ENCODE measurements at regions not wholly inside any gene's neighbourhood (a gene's known extent, or its start where the extent isn't known, plus 50 kb on each side); places are given as distances from the start of the nearest gene placed in this dataset.
"Not testable (repeated sequence)": the region's sequence is repeated elsewhere in the genome, so short reads cannot be mapped to it uniquely, and the experiment has no call there.

GRCh38 chr1:34367954-34368353 is 191.2 kb downstream of the C1orf94 start:
- no peak overlapping the region for H3K4me3 ChIP-seq
- H3K36me3 ChIP-seq, result no peaks in the 10 kb centered on the region
- H3K9me3 ChIP-seq, result no peaks in the 10 kb centered on the region
- no peaks in the 10 kb centered on the region for H3K4me1 ChIP-seq
- H3K27ac ChIP-seq, result no peak overlapping the region
- in situ Hi-C loops (cut with MboI; ENCODE audit: low pct_ligation_motif_present in 1 of 4, low pct_unique_long_range_greater_than_20kb in 1 of 4, low sequenced_read_pairs in 3 of 4) (no loop called here), intact Hi-C loops (cut with DNase I; ENCODE audit: low total_unique reads) (no loop called here)
- no peak for DNase-seq
- 55 to 64% methylated on average over 6 of the region's 6 CpGs for WGBS, 2 donors (ENCODE audit: low coverage in 1 of 2)
- TF ChIP-seq EP300 (IDR thresholded peaks at IDR 0.05; ENCODE audit: low read depth), result no peak
- no peak for TF ChIP-seq CTCF (IDR thresholded peaks at IDR 0.05)
- TF ChIP-seq POLR2A (IDR thresholded peaks at IDR 0.05), result no peak
- no peak for TF ChIP-seq POLR2AphosphoS5 (IDR thresholded peaks at IDR 0.05)
- no peaks in the 10 kb centered on the region for H3K27me3 ChIP-seq

GRCh38 chr1:34369701-34370455 is 193.2 kb downstream of the C1orf94 start:
- intact Hi-C loops (cut with DNase I; ENCODE audit: low total_unique reads) (loop anchor here (10.0 kb wide), 1 partner anchor 1065 kb away; no protein-coding TSS in a partner anchor), in situ Hi-C loops (cut with MboI; ENCODE audit: low pct_ligation_motif_present in 1 of 4, low pct_unique_long_range_greater_than_20kb in 1 of 4, low sequenced_read_pairs in 3 of 4) (no loop called here)
- Histone ChIP-seq H3K36me3 (no peaks in the 10 kb centered on the region), H3K27me3 (peaks cover 3% of the 10 kb centered on the region), H3K9me3 (no peaks in the 10 kb centered on the region), H3K27ac (no peak overlapping the region), H3K4me3 (no peak overlapping the region), H3K4me1 (no peaks in the 10 kb centered on the region)
- WGBS, 2 donors (ENCODE audit: low coverage in 1 of 2), result 80 to 93% methylated on average over 4 to 10 of the region's 10 CpGs
- no peak for DNase-seq
- TF ChIP-seq CTCF (IDR thresholded peaks at IDR 0.05) (no peak), EP300 (IDR thresholded peaks at IDR 0.05; ENCODE audit: low read depth) (no peak), POLR2AphosphoS5 (IDR thresholded peaks at IDR 0.05) (no peak), POLR2A (IDR thresholded peaks at IDR 0.05) (no peak)

DNA sequence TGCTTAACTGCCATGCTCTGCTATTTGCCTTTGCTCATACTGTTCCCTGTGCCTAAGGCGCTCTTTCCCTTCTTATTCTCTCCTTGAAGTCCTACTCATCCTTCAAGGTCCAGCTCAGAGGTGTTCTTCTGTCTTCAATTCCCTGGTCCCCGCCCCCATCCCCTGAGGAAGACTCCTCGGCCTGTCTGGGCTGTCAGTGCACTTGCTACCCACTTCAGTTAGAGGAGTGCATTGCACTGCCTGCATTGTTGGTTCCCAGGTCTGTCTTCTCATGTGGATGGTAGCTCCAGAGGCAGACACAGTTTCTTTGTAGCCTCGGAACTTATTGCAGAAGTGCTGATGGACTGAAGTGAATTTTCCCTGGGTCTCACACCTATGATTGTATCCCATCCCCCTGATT is 194.0 kb downstream of the C1orf94 start:
- no peak for TF ChIP-seq POLR2AphosphoS5 (IDR thresholded peaks at IDR 0.05)
- no peak for TF ChIP-seq CTCF (IDR thresholded peaks at IDR 0.05)
- no peak for TF ChIP-seq POLR2A (IDR thresholded peaks at IDR 0.05)
- no peak for TF ChIP-seq EP300 (IDR thresholded peaks at IDR 0.05; ENCODE audit: low read depth)
- 80% methylated on average over 4 of the region's 4 CpGs; no CpG with 5 or more reads in 1 of the 2 donors for WGBS, 2 donors (ENCODE audit: low coverage in 1 of 2)
- no peaks in the 10 kb centered on the region for H3K36me3 ChIP-seq
- no peaks in the 10 kb centered on the region for H3K4me1 ChIP-seq
- intact Hi-C loops (cut with DNase I; ENCODE audit: low total_unique reads), result loop anchor here (10.0 kb wide), 1 partner anchor 1066 kb away; no protein-coding TSS in a partner anchor
- H3K4me3 ChIP-seq, result no peak overlapping the region
- no peak for DNase-seq
- H3K27ac ChIP-seq, result no peak overlapping the region
- in situ Hi-C loops (cut with MboI; ENCODE audit: low pct_ligation_motif_present in 1 of 4, low pct_unique_long_range_greater_than_20kb in 1 of 4, low sequenced_read_pairs in 3 of 4), result no loop called here
- no peaks in the 10 kb centered on the region for H3K9me3 ChIP-seq
- peaks cover 8% of the 10 kb centered on the region for H3K27me3 ChIP-seq

DNA sequence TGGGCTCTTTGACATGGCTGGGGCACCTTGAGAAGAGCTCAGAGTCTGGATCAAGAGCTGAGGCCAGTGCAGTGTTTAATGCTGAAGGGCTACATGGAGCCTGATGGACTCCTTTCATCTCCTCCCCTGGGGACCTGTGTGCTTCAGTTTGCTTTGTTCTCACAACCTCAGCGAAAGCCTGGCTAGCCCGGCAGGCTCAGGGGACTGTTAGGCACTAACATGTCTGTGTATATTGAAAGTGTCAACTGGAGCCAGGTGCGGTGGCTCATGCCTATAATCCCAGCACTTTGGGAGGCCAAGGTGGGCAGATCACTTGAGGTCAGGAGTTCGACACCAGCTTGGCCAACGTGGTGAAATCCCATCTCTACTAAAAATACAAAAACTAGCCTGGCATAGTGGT is 194.5 kb downstream of the C1orf94 start:
- H3K27ac ChIP-seq; H3K9me3 ChIP-seq; H3K27me3 ChIP-seq; H3K36me3 ChIP-seq; H3K4me1 ChIP-seq; H3K4me3 ChIP-seq; DNase-seq; in situ Hi-C loops (cut with MboI; ENCODE audit: low pct_ligation_motif_present in 1 of 4, low pct_unique_long_range_greater_than_20kb in 1 of 4, low sequenced_read_pairs in 3 of 4): not testable (repeated sequence)
- WGBS, 2 donors (ENCODE audit: low coverage in 1 of 2), result 78% methylated on average over 5 of the region's 5 CpGs; no CpG with 5 or more reads in 1 of the 2 donors
- intact Hi-C loops (cut with DNase I; ENCODE audit: low total_unique reads), result loop anchor here (10.0 kb wide), 1 partner anchor 1066 kb away; no protein-coding TSS in a partner anchor
